A549 (cell line): ENCODE measurements at regions not wholly inside any gene's neighbourhood (a gene's known extent, or its start where the extent isn't known, plus 50 kb on each side); places are given as distances from the start of the nearest gene placed in this dataset.
"Not testable (repeated sequence)": the region's sequence is repeated elsewhere in the genome, so short reads cannot be mapped to it uniquely, and the experiment has no call there.

Experiments
- ATAC-seq, 2 experiments: fragments of 200-7000 bp in 1 of 2; fragments of >200 bp in 1 of 2; cut with Nextera tagmentation in 1 of 2; cut with Tn5 transposase in 1 of 2; 3 replicates each; pipeline versions ENCODE4 v1.8.0 to v1.9.1; 2018 to 2020; ENCODE audit warnings: mild to moderate bottlenecking in 1 of 2, moderate library complexity in 1 of 2
- CTCF ChIA-PET: fragments of 300-600 bp; sonication (Branson Sonifier 250); formaldehyde crosslinking; extraction: SDS; loops from one replicate; lab custom pipeline; 2021; ENCODE audit warnings: antibody characterized with exemption, inconsistent platforms; lab: Yijun Ruan, JAX
- POLR2A ChIA-PET: fragments of 350-600 bp; formaldehyde crosslinking; extraction: SDS; loops from one replicate; lab custom pipeline; 2021; ENCODE audit warnings: antibody characterized with exemption, inconsistent platforms; lab: Yijun Ruan, JAX
- DNase-seq, 2 experiments: peaks; one replicate each; pipeline versions ENCODE4 v3.0.0 to v3.0.0-alpha.2; 2011 to 2016; ENCODE audit warnings: low read depth in 1 of 2, low spot score in 1 of 2
- FAIRE-seq: peaks from 2 replicates; lab custom pipeline; 2011; peaks lifted over from hg19 to GRCh38; lab: Jason Lieb, UNC
- H3K27ac ChIP-seq, 2 experiments: fragments of >200 bp; sonication (Bioruptor Twin); formaldehyde crosslinking; 3 replicates each; pipeline ENCODE4 v1.5.1; 2016 to 2017
- H3K4me1 ChIP-seq: fragments of >200 bp; sonication (Bioruptor Twin); formaldehyde crosslinking; 3 replicates; pipeline ENCODE4 v1.6.1; 2016
- H3K4me2 ChIP-seq: fragments of >200 bp; sonication (Bioruptor Twin); formaldehyde crosslinking; 3 replicates; pipeline ENCODE4 v1.6.1; 2016
- H3K4me3 ChIP-seq: fragments of >200 bp; sonication (Bioruptor Twin); formaldehyde crosslinking; 3 replicates; pipeline ENCODE4 v1.5.1; 2016
- H3K9me3 ChIP-seq: fragments of >200 bp; sonication (Bioruptor Twin); formaldehyde crosslinking; 3 replicates; pipeline ENCODE4 v1.6.1; 2016
- ATOH8 ChIP-seq: fragments of 250-450 bp; sonication (Bioruptor Pico); IDR thresholded peaks from 2 replicates; pipeline ENCODE4 v1.5.0; 2020; ENCODE audit warnings: low read depth, mild to moderate bottlenecking, moderate library complexity
- BHLHE40 ChIP-seq: IDR thresholded peaks from 2 replicates; pipeline ENCODE4 v1.6.1; 2012; ENCODE audit warnings: low read depth, low read length, inconsistent platforms
- CBX8 ChIP-seq: fragments of 200-600 bp; sonication (generic); IDR thresholded peaks from 2 replicates; pipeline ENCODE4 v1.6.1; 2016
- CTCF ChIP-seq: fragments of >200 bp; sonication (Bioruptor Twin); formaldehyde crosslinking; IDR thresholded peaks from 3 replicates; pipeline ENCODE4 v1.5.1; 2016
- E2F6 ChIP-seq: IDR thresholded peaks from 2 replicates; pipeline ENCODE4 v1.6.1; 2012; ENCODE audit warnings: low read depth, borderline replicate concordance
- EP300 ChIP-seq, 2 experiments: fragments of >200 bp; sonication (Bioruptor Twin); formaldehyde crosslinking; IDR thresholded peaks; 2 replicates in 1 of 2; 3 replicates in 1 of 2; pipeline ENCODE4 v1.6.1; 2016 to 2017
- ESRRA ChIP-seq: fragments of 150-350 bp; IDR thresholded peaks from 2 replicates; pipeline ENCODE4 v1.6.1; 2014; ENCODE audit warnings: mild to moderate bottlenecking, low read length, borderline replicate concordance
- FOXS1 ChIP-seq: fragments of 250-450 bp; sonication (Bioruptor Pico); IDR thresholded peaks from 2 replicates; pipeline ENCODE4 v1.5.0; 2020; ENCODE audit warnings: mild to moderate bottlenecking, moderate library complexity
- GATA3 ChIP-seq: IDR thresholded peaks from 2 replicates; pipeline ENCODE4 v1.6.1; 2012; ENCODE audit warnings: borderline replicate concordance
- HES2 ChIP-seq: fragments of >200 bp; sonication (Bioruptor Twin); formaldehyde crosslinking; IDR thresholded peaks from 2 replicates; pipeline ENCODE4 v1.6.1; 2016
- HEYL ChIP-seq: fragments of 250-450 bp; sonication (Bioruptor Pico); IDR thresholded peaks from 2 replicates; pipeline ENCODE4 v1.8.0; 2021; ENCODE audit warnings: mild to moderate bottlenecking, moderate library complexity
- KDM1A ChIP-seq: fragments of 200-600 bp; sonication (generic); IDR thresholded peaks from 2 replicates; pipeline ENCODE4 v1.6.1; 2016; ENCODE audit warnings: low read depth, mild to moderate bottlenecking
- KDM5A ChIP-seq: fragments of 200-600 bp; sonication (generic); IDR thresholded peaks from 2 replicates; pipeline ENCODE4 v1.6.1; 2016; ENCODE audit warnings: antibody characterized with exemption, mild to moderate bottlenecking
- MAX ChIP-seq: IDR thresholded peaks from 2 replicates; pipeline ENCODE4 v1.6.1; 2012
- MYC ChIP-seq: IDR thresholded peaks from 2 replicates; pipeline ENCODE4 v1.6.1; 2012; ENCODE audit warnings: mild to moderate bottlenecking, inconsistent platforms, low read length, improper control_type of control experiment, borderline replicate concordance
- NR3C1 ChIP-seq: fragments of >200 bp; sonication (Bioruptor Twin); formaldehyde crosslinking; IDR thresholded peaks from 3 replicates; pipeline ENCODE4 v1.6.1; 2017
- POLR2A ChIP-seq: IDR thresholded peaks from 2 replicates; pipeline ENCODE4 v1.6.1; 2012; ENCODE audit warnings: mild to moderate bottlenecking, low read length
- POLR2AphosphoS2 ChIP-seq: conservative IDR thresholded peaks from 2 replicates; pipeline ENCODE4 v1.6.1; 2012; ENCODE audit warnings: low read length, improper control_type of control experiment, inconsistent platforms
- RCOR1 ChIP-seq: fragments of 150-350 bp; IDR thresholded peaks from 2 replicates; pipeline ENCODE4 v1.6.1; 2014; ENCODE audit warnings: antibody characterized with exemption, low read length, low read depth
- RFX5 ChIP-seq: fragments of 450-650 bp; IDR thresholded peaks from 2 replicates; pipeline ENCODE4 v1.7.1; 2014; ENCODE audit warnings: antibody characterized with exemption, mild to moderate bottlenecking, moderate library complexity
- SREBF2 ChIP-seq: fragments of 450-650 bp; IDR thresholded peaks from 2 replicates; pipeline ENCODE4 v1.6.1; 2014; ENCODE audit warnings: mild to moderate bottlenecking, moderate library complexity
- TFCP2L1 ChIP-seq: fragments of 250-450 bp; sonication (Bioruptor Pico); IDR thresholded peaks from 2 replicates; pipeline ENCODE4 v1.5.0; 2021; ENCODE audit warnings: mild to moderate bottlenecking
- TP53 ChIP-seq: fragments of 250-450 bp; sonication (Bioruptor Pico); IDR thresholded peaks from 2 replicates; pipeline ENCODE4 v1.5.0; 2021; ENCODE audit warnings: mild to moderate bottlenecking, moderate library complexity
- USF2 ChIP-seq: fragments of 450-650 bp; IDR thresholded peaks from 2 replicates; pipeline ENCODE4 v1.6.1; 2014; ENCODE audit warnings: antibody characterized with exemption
- ZNF302 ChIP-seq: fragments of 250-450 bp; sonication (Bioruptor Pico); IDR thresholded peaks from 2 replicates; pipeline ENCODE4 v1.9.0; 2021; ENCODE audit warnings: inconsistent platforms, mild to moderate bottlenecking, moderate library complexity
- ZSCAN20 ChIP-seq: fragments of 250-450 bp; sonication (Bioruptor Pico); IDR thresholded peaks from 2 replicates; pipeline ENCODE4 v1.8.0; 2022; ENCODE audit warnings: mild to moderate bottlenecking, moderate library complexity
- WGBS: methylation state at CpG from one replicate; pipeline ENCODE4 v1.1.6; 2017; ENCODE audit errors: missing lambda C conversion rate; 5-methylcytosine and 5-hydroxymethylcytosine counted together

- FAIRE-seq: not testable (repeated sequence)
- WGBS: 3% methylated on average over 1 of the region's 1 CpG
These were observed 74.4 kb upstream of the C3orf49 start for GRCh38 chr3:63744693-63745092.

GRCh38 chr3:63745757-63746156, 73.3 kb upstream of the C3orf49 start:
- CTCF ChIA-PET: no interaction called here
- ATAC-seq: no peak
- H3K9me3 ChIP-seq: no peaks in the 10 kb centered on the region
- POLR2A ChIA-PET: no interaction called here
- WGBS: 17% methylated on average over 2 of the region's 2 CpGs
- no peak overlapping the region for H3K27ac ChIP-seq
- H3K4me2 ChIP-seq: no peak overlapping the region
- no peak for TF ChIP-seq MAX
- no peak for TF ChIP-seq FOXS1 (CRISPR knock-in tag)
- TF ChIP-seq EP300 (IDR thresholded peaks at IDR 0.05): no peak
- no peak for TF ChIP-seq KDM5A
- no peak for TF ChIP-seq E2F6
- TF ChIP-seq KDM1A: no peak
- no peak for TF ChIP-seq BHLHE40
- TF ChIP-seq CBX8: no peak
- no peak for TF ChIP-seq ZNF302 (CRISPR knock-in tag)
- no peak for TF ChIP-seq HEYL
- no peak for TF ChIP-seq POLR2A
- no peak for TF ChIP-seq USF2
- no peak for TF ChIP-seq ATOH8 (CRISPR knock-in tag)
- TF ChIP-seq RCOR1: no peak
- TF ChIP-seq TP53 (CRISPR knock-in tag): no peak
- TF ChIP-seq RFX5: no peak
- TF ChIP-seq SREBF2: no peak
- TF ChIP-seq TFCP2L1 (CRISPR knock-in tag): no peak
- no peak for TF ChIP-seq NR3C1
- H3K4me1 ChIP-seq: no peaks in the 10 kb centered on the region
- DNase-seq: no peak
- FAIRE-seq: no peak
- H3K4me3 ChIP-seq: no peak overlapping the region

More at GRCh38 chr3:63744693-63745092, 74.4 kb upstream of the C3orf49 start:
- H3K27ac ChIP-seq, H3K4me2 ChIP-seq, H3K9me3 ChIP-seq, CTCF ChIA-PET, POLR2A ChIA-PET, ATAC-seq, H3K4me1 ChIP-seq, DNase-seq, H3K4me3 ChIP-seq: not testable (repeated sequence)

GRCh38 chr3:63746211-63746610, 72.9 kb upstream of the C3orf49 start:
- no peak for FAIRE-seq
- Histone ChIP-seq H3K9me3 (no peaks in the 10 kb centered on the region), H3K4me2 (no peak overlapping the region), H3K27ac (no peak overlapping the region), H3K4me3 (no peak overlapping the region), H3K4me1 (no peaks in the 10 kb centered on the region)
- no peak for ATAC-seq
- no peak for TF ChIP-seq RCOR1
- TF ChIP-seq CTCF: no peak
- no peak for TF ChIP-seq CBX8
- no peak for TF ChIP-seq MYC
- no peak for TF ChIP-seq SREBF2
- no peak for TF ChIP-seq POLR2AphosphoS2
- no peak for TF ChIP-seq E2F6
- no peak for TF ChIP-seq KDM5A
- TF ChIP-seq TFCP2L1 (CRISPR knock-in tag): no peak
- no peak for TF ChIP-seq ESRRA
- no peak for TF ChIP-seq BHLHE40
- TF ChIP-seq GATA3: no peak
- no peak for TF ChIP-seq HES2
- TF ChIP-seq ZSCAN20 (CRISPR knock-in tag): no peak
- TF ChIP-seq ATOH8 (CRISPR knock-in tag): no peak
- DNase-seq: no peak
- ChIA-PET CTCF (no interaction called here), POLR2A (no interaction called here)
